NCI-H2171 (cell line): ENCODE measurements at regions not wholly inside any gene's neighbourhood (a gene's known extent, or its start where the extent isn't known, plus 50 kb on each side); places are given as distances from the start of the nearest gene placed in this dataset.
A peak's percentile ranks its signal among the peaks of the same experiment; 100 is the strongest.

Experiments
- DNase-seq: peaks from one replicate; lab custom pipeline; 2025; lab: John Stamatoyannopoulos, UW

GRCh38 chr5:155416765-155417164, 403.2 kb downstream of the KIF4B start:
- no peak for DNase-seq

- DNase-seq = no peak
These were observed 405.5 kb downstream of the KIF4B start for GRCh38 chr5:155418960-155419579.

DNA sequence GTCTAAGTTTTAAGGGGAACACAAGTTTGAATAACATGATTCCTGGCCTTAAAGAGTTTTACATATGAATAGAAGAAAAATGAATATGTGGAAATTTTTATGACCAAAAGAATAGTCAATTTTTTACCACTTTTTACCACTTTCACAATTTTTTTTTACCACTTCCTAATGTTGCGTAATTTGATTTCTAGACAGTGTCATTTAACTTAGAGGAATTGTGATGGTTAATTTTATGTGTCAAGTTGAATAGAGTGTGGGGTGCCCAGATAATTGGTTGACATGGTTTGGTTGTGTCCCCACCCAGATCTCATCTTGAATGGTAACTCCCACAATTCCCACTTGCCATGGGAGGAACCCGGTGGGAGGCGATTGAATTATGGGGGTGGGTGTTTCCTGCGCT, 416.6 kb downstream of the KIF4B start:
- DNase-seq = no peak

DNA sequence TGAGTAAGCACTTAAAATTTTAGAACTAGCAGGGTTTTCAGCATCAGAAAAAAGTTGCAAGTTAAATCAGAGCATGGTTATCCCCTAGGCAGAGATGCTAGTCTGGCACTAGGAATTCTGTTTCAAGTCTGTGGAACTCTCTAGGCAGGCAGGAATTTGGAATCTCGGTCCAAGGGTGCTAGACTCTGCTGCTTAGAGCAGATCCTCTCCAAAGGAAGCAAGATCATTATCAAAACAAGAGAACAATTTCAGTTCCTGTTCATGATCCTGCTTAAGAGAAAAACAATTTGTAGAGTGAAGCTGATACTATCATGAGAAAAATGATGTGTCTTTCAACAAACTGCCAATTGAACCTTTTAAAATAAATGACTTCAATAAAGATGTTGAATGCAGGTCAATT, 420.7 kb downstream of the KIF4B start:
- DNase-seq = no peak

DNA sequence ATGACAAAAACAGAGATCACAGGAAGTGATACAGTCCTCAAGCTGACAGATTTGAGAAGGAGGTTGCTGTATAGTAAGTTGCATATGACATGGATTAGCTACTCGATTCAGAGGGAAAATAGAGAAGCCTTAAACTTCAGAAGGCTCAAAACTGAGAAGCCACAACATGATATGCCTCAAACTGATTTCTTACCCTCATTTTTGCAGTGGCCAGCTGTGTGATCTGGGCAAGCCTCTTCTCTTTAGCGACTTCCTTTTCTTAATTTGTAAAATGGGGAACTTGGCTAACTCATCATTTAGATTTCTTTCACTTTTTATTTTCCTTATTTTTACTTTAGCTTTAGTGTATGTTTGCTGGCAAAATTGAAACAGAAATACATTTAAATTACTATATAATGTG, 421.1 kb downstream of the KIF4B start:
- DNase-seq = no peak

- DNase-seq = no peak
These were observed 428.3 kb downstream of the KIF4B start for GRCh38 chr5:155441849-155442248.

GRCh38 chr5:155451106-155451505, 437.6 kb downstream of the KIF4B start:
- no peak for DNase-seq

- DNase-seq = no peak
These were observed 442.4 kb downstream of the KIF4B start for GRCh38 chr5:155455791-155456514.

DNA sequence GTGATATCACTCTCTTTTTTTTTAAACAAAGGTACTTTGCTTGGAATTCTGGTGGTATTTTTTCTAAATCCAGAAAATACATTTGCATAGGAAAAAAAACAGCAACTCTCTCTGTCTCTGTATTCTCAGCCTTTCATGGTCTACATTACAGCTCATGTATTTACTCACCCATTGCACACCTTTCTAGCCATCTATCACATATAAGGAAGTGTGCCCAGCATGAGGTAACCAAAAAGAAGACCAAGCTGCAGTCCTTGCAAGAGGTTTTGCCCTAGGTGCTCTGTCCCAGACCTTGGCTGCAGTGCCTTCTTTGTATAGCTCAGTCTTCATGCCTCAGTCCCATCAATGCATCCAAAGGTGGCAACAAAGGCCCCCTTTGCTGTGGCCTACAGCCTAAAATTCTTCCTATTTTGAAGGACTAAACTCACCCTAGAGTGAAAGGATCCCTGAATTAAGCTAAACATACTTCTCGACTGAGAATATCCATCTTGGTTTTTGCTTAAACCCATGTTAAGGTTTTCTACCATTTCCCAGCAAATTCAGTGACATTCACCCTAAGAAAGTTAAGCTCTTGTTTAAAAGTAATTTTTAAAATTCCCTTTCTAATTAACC, 446.4 kb downstream of the KIF4B start:
- DNase-seq = no peak

DNA sequence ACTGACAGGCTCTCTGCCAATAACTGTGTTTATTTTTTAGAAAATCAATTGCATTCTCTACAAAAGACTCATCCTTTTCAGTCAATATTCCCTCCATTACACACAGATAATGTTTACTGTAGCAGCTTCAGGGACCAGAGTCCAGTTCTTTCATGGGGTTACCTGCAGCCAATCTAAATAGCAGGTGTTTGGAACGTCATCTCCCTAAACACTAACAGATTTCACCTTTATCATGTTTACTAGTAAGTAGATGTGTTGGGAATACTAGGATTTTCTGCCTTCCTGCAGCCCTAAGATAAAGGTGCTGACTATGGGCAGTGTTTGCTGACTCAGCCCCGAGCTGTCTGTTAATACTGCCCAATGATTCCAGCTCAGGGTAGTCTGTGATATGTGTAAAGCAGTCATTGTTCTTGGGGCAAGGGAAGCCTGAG, 447.0 kb downstream of the KIF4B start:
- DNase-seq = no peak

DNA sequence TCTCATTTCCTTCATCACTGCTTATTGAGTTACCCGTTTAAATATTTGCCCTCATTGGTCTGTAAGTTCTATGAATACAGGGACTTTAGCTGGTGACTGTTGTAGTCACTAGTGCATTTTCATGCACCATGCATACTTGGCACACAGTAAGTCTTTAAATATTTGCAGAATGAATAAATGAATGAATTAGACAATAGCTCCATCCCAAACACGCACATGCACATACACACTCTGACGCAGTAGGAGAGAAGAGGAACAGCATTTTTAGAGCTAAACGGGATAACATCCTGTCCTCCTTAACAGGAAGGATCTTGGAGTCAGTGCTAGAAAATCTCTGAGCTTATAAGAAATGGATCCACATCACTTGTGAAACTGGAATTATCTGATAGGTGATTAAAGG, 447.7 kb downstream of the KIF4B start:
- no peak for DNase-seq

GRCh38 chr5:155466851-155467250, 453.3 kb downstream of the KIF4B start:
- no peak for DNase-seq

GRCh38 chr5:155471027-155471426, 457.5 kb downstream of the KIF4B start:
- DNase-seq = peak; percentile 40

DNA sequence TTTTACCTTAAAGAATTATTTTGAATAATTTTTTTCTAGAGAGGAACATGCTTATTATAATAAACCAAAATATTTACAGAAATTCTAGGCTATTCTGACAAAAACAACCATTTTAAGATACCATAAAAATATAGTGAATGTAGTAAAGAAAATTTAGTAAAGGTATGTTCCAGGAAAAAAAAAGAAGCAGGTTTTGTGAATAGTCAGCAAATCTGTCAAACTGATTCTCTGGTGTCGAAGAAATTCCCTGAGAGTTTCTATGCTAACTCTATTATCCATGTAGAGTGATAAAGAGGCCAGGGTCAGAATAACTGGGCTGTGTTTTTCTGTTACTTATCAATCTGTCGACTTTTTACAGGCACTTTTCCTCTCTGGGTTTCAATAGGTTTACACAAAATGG, 459.2 kb downstream of the KIF4B start:
- no peak for DNase-seq

GRCh38 chr5:155475318-155475717, 461.8 kb downstream of the KIF4B start:
- DNase-seq = no peak

DNA sequence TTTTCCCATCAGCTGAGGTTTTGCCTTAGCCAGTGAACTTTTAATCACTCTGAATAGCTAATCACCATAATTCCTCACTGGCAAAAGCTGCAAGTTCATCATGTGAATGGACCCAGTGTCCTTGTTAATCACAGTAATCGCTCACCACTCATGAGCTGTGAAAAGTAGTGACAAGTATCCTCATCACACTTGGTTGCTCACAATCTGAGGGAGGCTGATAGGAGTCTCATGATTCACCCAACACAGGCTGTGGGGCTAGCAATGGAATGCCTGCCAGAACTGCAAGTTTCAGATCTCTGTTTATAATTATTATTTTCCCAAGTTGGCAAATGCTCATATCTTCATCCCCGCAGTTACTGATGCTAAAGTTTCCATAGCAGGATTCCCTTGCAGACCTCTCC, 467.2 kb downstream of the KIF4B start:
- DNase-seq = no peak

- no peak for DNase-seq
These were observed 467.6 kb downstream of the KIF4B start for GRCh38 chr5:155481182-155481581.

DNA sequence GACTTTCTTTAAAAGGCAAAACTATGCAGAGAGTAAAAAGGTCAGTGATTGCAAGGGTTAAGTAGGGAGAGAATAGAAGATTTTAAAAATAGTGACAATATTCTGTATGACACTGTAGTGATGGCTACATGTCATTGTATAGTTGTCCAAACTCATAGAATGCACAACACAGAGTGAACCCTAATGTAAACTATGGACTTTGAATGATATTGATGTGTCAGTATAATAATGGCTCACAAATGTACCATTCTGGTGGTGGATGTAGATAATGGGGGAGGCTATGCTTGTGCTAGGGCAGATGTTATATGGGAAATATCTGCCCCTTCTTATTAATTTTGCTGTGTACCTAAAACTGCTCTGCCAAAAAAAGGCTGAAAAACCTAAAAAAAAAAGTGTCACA, 468.9 kb downstream of the KIF4B start:
- DNase-seq = no peak

DNA sequence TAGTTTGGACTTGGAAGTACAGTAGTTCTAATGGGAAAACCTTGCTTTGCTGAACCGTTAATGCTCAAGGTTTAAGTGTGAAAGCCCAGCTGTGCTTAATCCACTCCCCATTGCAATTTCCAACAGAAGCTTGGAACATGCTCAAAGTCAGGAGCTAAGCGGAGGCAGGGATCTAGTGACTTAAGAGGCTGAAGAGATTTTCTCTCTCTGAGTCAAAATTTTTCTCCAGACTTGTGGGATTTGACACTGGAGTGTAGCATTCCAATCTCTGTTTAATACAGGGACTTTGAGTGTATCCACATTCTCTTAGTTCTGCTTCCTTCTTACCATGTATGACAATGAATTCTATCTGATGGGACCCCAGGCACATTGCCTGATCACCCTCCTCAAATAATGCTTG, 471.8 kb downstream of the KIF4B start:
- no peak for DNase-seq

GRCh38 chr5:155489949-155490348, 476.4 kb downstream of the KIF4B start:
- DNase-seq = no peak

- no peak for DNase-seq
These were observed 478.6 kb downstream of the KIF4B start for GRCh38 chr5:155492191-155492590.

DNA sequence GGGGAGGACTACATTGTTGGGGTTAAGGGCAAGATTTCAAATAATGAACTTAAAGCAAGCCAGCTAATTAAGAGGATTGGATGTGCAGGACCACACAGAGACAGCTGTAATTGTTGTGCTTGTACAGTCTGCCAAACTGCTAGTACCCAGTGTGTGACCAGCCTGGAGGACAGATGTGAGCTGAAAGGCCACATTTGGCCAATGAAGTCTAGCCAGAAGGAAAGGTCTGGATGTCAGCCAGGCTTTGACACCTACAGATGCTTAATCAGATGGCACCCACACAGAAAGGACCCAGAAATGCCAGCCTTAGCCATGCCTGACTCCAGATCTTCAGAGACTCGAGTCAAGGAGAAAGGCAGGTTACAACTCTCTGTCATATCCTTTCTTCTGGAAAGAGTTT, 491.1 kb downstream of the KIF4B start:
- DNase-seq = peak; percentile 24

DNA sequence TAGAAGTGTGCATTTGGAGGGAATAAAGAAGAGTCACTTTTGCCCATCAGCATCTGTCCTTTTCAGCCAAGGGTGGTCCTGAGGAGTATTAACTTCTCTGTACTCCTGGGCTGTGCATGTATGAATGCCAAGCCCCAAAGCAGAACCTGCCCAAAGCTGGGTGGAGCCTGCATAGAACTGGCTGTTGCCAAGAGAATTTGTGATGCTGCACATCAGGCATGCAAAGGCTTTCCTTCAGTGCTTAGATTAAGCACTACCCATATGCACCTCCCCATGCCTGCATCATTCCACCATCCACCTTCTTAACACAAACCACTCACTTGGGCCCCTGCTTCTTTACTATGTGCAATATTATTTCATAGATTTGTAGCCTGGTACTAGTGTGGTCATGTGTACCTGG, 493.8 kb downstream of the KIF4B start:
- DNase-seq = no peak

DNA sequence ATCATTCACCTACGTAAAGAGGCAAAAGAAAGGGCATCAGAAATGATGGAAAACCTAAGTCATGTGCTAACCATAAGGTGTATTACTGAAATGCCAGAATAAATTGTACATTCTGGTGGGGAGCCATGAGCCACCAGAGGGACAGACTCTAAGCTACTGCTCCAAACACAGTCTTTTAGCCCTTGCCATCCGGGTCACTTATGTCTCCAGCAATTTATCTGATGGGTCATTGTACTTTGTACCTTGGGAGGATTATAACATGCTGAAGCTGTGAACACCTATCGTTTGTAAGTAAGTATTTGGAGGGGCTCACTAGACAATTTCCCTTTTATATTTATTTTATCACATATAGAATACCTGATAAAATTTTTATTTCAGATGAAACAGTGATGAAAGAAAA, 495.1 kb downstream of the KIF4B start:
- DNase-seq = no peak
